ENCODE measurements at regions not wholly inside any gene's neighbourhood (a gene's known extent, or its start where the extent isn't known, plus 50 kb on each side); places are given as distances from the start of the nearest gene placed in this dataset.

- Histone ChIP-seq H3F3A (replicated peaks; ENCODE audit: low read depth) (no peaks in the 10 kb centered on the region), H3K4me3 (no peak overlapping the region), H3K36me3 (ENCODE audit: insufficient read depth) (no peaks in the 10 kb centered on the region), H3K4me1 (ENCODE audit: insufficient read depth) (no peaks in the 10 kb centered on the region), H2AFZ (no peak overlapping the region), H3K27ac (ENCODE audit: low read depth) (no peak overlapping the region), H3K79me2 (replicated peaks; ENCODE audit: insufficient read depth) (no peaks in the 10 kb centered on the region), H3K4me2 (no peak overlapping the region), H3K9me2 (ENCODE audit: insufficient read depth) (0 out of 2 replicates have a peak, but pooled peaks cover 3% of the 10 kb centered on the region), H3K27me3 (ENCODE audit: insufficient read depth) (no peaks in the 10 kb centered on the region), H4K20me1 (replicated peaks; ENCODE audit: insufficient read depth) (no peaks in the 10 kb centered on the region)
- peaks cover 26% of the 10 kb centered on the region for H3K9me3 Mint-ChIP-seq
- no peak for DNase-seq (ENCODE audit: low spot score)
- ATAC-seq, result no peak
- H3K36me3 Mint-ChIP-seq (ENCODE audit: low read depth), result peaks cover 20% of the 10 kb centered on the region
- H3K27ac Mint-ChIP-seq, result no peak overlapping the region
- peaks cover 8% of the 10 kb centered on the region for H3K4me1 Mint-ChIP-seq
- TF ChIP-seq JUNB (IDR thresholded peaks at IDR 0.05; ENCODE audit: unreplicated experiment) (no peak), POLR2AphosphoS5 (IDR thresholded peaks at IDR 0.05; ENCODE audit: low read depth) (no peak), ZNF114 (CRISPR knock-in tag; IDR thresholded peaks at IDR 0.05) (no peak), ETS1 (IDR thresholded peaks at IDR 0.05) (no peak), NANOG (IDR thresholded peaks at IDR 0.05; ENCODE audit: borderline replicate concordance) (no peak), EZH2phosphoT487 (IDR thresholded peaks at IDR 0.05; ENCODE audit: unreplicated experiment) (no peak), STAT1 (IDR thresholded peaks at IDR 0.05; ENCODE audit: unreplicated experiment) (no peak), ZNF462 (CRISPR knock-in tag; IDR thresholded peaks at IDR 0.05) (no peak), CTCF (conservative IDR thresholded peaks at IDR 0.05; ENCODE audit: low read depth in 2 of 2) (no peak), ZNF331 (CRISPR knock-in tag; IDR thresholded peaks at IDR 0.05; ENCODE audit: low read depth) (no peak), REST (IDR thresholded peaks at IDR 0.05; ENCODE audit: unreplicated experiment) (no peak), EZH2 (IDR thresholded peaks at IDR 0.05; ENCODE audit: low read depth, unreplicated experiment) (no peak), CREB1 (CRISPR knock-in tag; IDR thresholded peaks at IDR 0.05; ENCODE audit: low read depth) (no peak)
- peaks cover 2% of the 10 kb centered on the region for H3K27me3 Mint-ChIP-seq (ENCODE audit: insufficient read depth, low read depth, poor library complexity)
- no peak overlapping the region for H3K4me3 Mint-ChIP-seq
Observed at GRCh38 chr14:65975865-65976264, 510.3 kb upstream of the CCDC196 start.
